ENCODE measurements at regions not wholly inside any gene's neighbourhood (a gene's known extent, or its start where the extent isn't known, plus 50 kb on each side); places are given as distances from the start of the nearest gene placed in this dataset.

DNA sequence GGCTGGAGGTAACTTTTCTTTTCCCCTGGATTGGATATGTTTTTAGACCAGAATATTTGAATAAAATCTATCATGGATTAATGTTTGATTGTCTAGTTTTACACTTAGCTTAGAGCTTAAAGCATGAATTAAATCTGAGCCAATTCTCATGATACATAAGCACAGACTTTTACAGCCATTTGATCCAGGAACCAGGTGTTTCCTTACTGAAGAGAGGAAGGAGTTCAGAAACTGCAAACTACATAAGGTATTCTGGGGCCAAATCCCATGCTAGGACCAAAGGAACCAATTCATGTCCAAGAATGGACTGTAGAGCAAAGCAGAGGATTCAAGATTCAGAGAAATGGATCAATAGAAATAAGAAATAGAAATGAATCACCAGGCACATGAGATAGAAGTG lies 360.4 kb upstream of the ZNF608 start:
- no peak for DNase-seq (ENCODE audit: low read depth)
- TF ChIP-seq, protein P1, sequence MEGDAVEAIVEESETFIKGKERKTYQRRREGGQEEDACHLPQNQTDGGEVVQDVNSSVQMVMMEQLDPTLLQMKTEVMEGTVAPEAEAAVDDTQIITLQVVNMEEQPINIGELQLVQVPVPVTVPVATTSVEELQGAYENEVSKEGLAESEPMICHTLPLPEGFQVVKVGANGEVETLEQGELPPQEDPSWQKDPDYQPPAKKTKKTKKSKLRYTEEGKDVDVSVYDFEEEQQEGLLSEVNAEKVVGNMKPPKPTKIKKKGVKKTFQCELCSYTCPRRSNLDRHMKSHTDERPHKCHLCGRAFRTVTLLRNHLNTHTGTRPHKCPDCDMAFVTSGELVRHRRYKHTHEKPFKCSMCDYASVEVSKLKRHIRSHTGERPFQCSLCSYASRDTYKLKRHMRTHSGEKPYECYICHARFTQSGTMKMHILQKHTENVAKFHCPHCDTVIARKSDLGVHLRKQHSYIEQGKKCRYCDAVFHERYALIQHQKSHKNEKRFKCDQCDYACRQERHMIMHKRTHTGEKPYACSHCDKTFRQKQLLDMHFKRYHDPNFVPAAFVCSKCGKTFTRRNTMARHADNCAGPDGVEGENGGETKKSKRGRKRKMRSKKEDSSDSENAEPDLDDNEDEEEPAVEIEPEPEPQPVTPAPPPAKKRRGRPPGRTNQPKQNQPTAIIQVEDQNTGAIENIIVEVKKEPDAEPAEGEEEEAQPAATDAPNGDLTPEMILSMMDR (conservative IDR thresholded peaks at IDR 0.05; ENCODE audit: low read depth, low read length), result no peak
- no peak overlapping the region for H3K4me3 ChIP-seq (ENCODE audit: low read depth, low read length)

DNA sequence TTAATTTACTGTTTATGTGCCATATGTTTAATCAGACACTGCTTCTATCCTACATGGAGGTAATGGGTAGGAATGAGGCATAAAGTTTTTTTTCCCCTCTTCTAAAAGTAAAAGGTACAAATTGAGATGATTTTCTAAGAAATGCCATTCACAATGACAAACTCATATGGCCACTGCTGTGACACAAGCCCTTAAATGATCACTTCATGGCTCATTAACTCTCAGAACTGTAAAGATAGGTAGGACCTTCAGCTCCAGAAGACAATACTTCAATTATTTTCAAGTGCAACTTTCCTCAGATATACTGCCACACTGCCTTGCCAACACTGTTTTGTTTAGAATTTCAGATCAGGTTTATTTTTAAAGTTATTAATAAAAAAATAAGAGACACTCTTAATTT lies 362.9 kb upstream of the ZNF608 start:
- H3K4me3 ChIP-seq (ENCODE audit: low read depth, low read length), result no peak overlapping the region
- DNase-seq (ENCODE audit: low read depth), result no peak
- TF ChIP-seq, protein P1 (conservative IDR thresholded peaks at IDR 0.05; ENCODE audit: low read depth, low read length), result no peak

DNA sequence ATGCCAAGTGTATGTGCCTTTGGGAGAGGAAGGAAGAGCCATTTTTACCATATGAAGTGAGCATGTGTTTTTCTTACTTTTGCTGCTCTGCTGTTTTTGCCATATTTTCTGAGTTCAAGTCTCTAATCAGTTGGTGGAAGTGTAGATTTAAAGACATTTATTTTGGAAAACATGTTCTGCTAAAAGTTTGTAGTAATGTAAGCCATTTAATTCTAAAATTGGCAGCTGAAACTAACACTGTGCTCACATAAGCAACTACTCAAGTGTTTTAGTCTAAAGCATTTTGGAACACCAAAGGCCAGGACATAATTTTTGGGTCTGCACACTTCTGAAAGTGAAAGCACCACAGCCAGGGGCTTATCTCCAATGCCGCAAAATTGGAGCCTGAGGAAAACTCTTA lies 363.4 kb upstream of the ZNF608 start:
- H3K4me3 ChIP-seq (ENCODE audit: low read depth, low read length), result no peak overlapping the region
- DNase-seq (ENCODE audit: low read depth), result no peak
- TF ChIP-seq, protein P1 (conservative IDR thresholded peaks at IDR 0.05; ENCODE audit: low read depth, low read length), result no peak

DNA sequence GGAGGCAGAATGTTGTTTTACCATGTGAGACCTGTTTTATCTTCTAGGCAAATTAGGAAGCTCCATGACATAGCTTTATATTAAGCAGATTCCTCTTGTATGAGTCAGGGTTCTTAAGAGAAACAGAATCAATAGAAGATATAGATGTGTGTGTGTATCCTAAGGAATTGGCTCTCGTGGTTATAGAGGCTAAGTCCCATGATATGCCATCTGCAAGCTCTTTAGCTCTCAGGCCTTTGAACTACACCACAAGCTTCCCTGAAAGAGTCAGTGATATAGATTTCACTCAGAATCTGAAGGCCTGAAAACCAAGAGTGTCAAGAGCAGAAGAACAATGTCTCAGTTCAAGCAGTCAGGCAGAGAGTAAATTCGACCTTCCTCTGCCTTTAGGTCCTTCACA lies 365.8 kb upstream of the ZNF608 start:
- no peak for DNase-seq (ENCODE audit: low read depth)

DNA sequence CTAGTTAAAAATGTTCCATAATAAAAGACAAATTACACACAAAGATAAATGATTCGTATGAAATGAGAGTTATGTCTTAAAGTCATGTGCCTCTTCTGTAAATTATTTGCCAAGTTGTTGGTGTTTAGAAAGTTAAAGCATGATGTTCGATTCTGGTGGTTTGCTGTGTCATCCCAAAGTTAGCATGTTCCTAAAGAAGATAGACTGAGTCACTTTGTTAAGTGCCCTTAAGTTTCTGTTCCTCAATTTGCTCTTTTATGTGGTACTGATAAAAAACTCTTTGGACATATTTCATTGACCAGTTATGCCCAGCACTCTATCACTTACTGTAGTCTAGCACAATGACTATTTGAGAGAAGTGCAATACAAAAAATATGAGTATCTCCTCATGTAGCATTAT lies 366.9 kb upstream of the ZNF608 start:
- no peak overlapping the region for H3K4me3 ChIP-seq (ENCODE audit: low read depth, low read length)
- TF ChIP-seq, protein P1 (conservative IDR thresholded peaks at IDR 0.05; ENCODE audit: low read depth, low read length), result no peak
- DNase-seq (ENCODE audit: low read depth), result no peak

More for the DNA sequence above, 365.8 kb upstream of the ZNF608 start:
- TF ChIP-seq, protein P1 (conservative IDR thresholded peaks at IDR 0.05; ENCODE audit: low read depth, low read length), result no peak
- H3K4me3 ChIP-seq (ENCODE audit: low read depth, low read length), result no peak overlapping the region

DNA sequence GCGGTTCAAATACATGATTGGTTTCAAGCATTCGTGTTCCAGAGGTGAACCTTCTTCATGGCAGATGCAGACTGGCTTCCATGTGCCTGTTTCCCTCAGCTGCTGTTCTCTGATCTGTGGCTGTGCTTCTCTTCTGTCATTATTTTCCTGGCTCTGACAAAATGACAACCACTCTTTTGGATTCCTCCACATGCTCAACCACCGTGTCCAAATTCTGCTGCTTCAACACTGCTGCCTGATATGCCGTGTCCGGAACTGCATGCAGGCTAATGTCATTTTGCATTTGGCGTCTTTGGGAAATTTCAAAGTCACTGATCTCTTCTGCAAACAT lies 368.7 kb upstream of the ZNF608 start:
- DNase-seq (ENCODE audit: low read depth), result no peak
- H3K4me3 ChIP-seq (ENCODE audit: low read depth, low read length), result no peak overlapping the region
- TF ChIP-seq, protein P1 (conservative IDR thresholded peaks at IDR 0.05; ENCODE audit: low read depth, low read length), result no peak

DNA sequence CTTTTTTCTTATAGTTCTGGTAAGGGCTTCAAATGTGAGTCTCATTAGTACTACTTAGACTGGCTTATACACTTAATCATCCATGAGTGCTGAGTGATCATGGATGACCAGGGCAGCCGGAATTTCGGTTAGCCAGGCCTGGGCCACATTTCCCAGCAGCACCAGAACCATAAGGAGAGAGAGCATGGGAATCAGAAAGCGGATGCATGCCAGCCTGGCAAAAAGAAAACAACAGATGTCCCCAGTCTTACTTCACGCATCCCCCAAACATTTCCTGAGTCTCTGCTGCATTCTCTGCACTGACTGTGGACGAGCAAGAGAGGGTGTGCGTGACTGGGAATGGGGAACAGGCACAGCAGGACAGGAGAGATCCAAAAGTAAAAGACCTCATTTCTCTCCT lies 371.1 kb upstream of the ZNF608 start:
- no peak for DNase-seq (ENCODE audit: low read depth)
- TF ChIP-seq, protein P1 (conservative IDR thresholded peaks at IDR 0.05; ENCODE audit: low read depth, low read length), result no peak
- H3K4me3 ChIP-seq (ENCODE audit: low read depth, low read length), result no peak overlapping the region
